ENCODE measurements at regions not wholly inside any gene's neighbourhood (a gene's known extent, or its start where the extent isn't known, plus 50 kb on each side); places are given as distances from the start of the nearest gene placed in this dataset.
"Not testable (repeated sequence)": the region's sequence is repeated elsewhere in the genome, so short reads cannot be mapped to it uniquely, and the experiment has no call there.

DNA sequence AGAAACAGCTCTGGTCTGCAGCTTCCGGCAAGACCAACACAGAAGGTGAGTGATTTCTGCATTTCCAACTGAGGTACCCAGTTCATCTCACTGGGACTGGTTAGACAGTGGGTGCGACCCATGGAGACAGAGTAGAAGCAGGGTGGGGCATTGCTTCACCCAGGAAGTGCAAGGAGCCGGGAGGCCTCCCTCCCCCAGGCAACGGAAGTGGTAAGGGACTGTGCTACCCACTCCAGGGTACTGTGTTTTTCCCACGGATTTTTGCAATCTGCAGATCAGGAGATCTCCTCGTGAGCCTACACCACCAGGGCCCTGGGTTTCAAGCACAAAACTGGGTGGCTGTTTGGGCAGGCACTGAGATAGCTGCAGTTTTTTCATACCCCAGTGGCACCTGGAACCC lies 929.9 kb downstream of the SLITRK1 start:
- ATAC-seq; H4K20me1 ChIP-seq (ENCODE audit: control insufficient read depth, insufficient read depth); intact Hi-C loops (cut with micrococcal nuclease; ENCODE audit: unreplicated experiment); SMC1A ChIA-PET (ENCODE audit: uncharacterized antibody, unreplicated experiment); H3K9me3 ChIP-seq (replicated peaks; ENCODE audit: control insufficient read depth, insufficient read depth, low read length); H3K36me3 ChIP-seq (ENCODE audit: control insufficient read depth in 2 of 2, insufficient read depth in 2 of 2, low read length in 1 of 2); H3K4me1 ChIP-seq (ENCODE audit: control insufficient read depth, insufficient read depth, low read length); H3K4me2 ChIP-seq (ENCODE audit: control insufficient read depth, insufficient read depth); DNase-seq (ENCODE audit: low read depth, low spot score); POLR2A ChIA-PET; H3K27ac ChIP-seq (ENCODE audit: control insufficient read depth, insufficient read depth); CTCF ChIA-PET; H3K27me3 ChIP-seq (replicated peaks in 1 of 2; ENCODE audit: control insufficient read depth in 2 of 2, insufficient read depth in 2 of 2, low read length in 1 of 2); H3K9ac ChIP-seq (ENCODE audit: control insufficient read depth, insufficient read depth, low read length); FAIRE-seq; H3K79me2 ChIP-seq (ENCODE audit: control insufficient read depth, insufficient read depth, low read length); BruUV-seq (replicated peaks); H3K4me3 ChIP-seq; H2AFZ ChIP-seq (ENCODE audit: control insufficient read depth, low read depth, low read length); in situ Hi-C loops (cut with MboI); RAD21 ChIA-PET (ENCODE audit: unreplicated experiment): not testable (repeated sequence)
- 17% methylated on average over 6 of the region's 6 CpGs for WGBS (ENCODE audit: insufficient coverage, insufficient replicate concordance, low lambda C conversion rate, missing lambda C conversion rate)

GRCh38 chr13:82947683-82948082 lies 934.6 kb downstream of the SLITRK1 start:
- ATAC-seq (no peak), FAIRE-seq (no peak), DNase-seq (ENCODE audit: low read depth, low spot score) (no peak)
- intact Hi-C loops (cut with micrococcal nuclease; ENCODE audit: unreplicated experiment) = no loop called here
- H3K4me2 ChIP-seq (ENCODE audit: control insufficient read depth, insufficient read depth) = no peak overlapping the region
- RAD21 ChIA-PET (ENCODE audit: unreplicated experiment) = no interaction called here
- SMC1A ChIA-PET (ENCODE audit: uncharacterized antibody, unreplicated experiment) = no interaction called here
- no peak overlapping the region for H3K27ac ChIP-seq (ENCODE audit: control insufficient read depth, insufficient read depth)
- no peaks in the 10 kb centered on the region for H3K9me3 ChIP-seq (replicated peaks; ENCODE audit: control insufficient read depth, insufficient read depth, low read length)
- H3K27me3 ChIP-seq (replicated peaks in 1 of 2; ENCODE audit: control insufficient read depth in 2 of 2, insufficient read depth in 2 of 2, low read length in 1 of 2) = no peaks in the 10 kb centered on the region
- H4K20me1 ChIP-seq (ENCODE audit: control insufficient read depth, insufficient read depth) = no peaks in the 10 kb centered on the region
- H3K4me1 ChIP-seq (ENCODE audit: control insufficient read depth, insufficient read depth, low read length) = no peaks in the 10 kb centered on the region
- no peaks in the 10 kb centered on the region for H3K79me2 ChIP-seq (ENCODE audit: control insufficient read depth, insufficient read depth, low read length)
- CTCF ChIA-PET = no interaction called here
- no TSS peak for BruUV-seq (replicated peaks)
- in situ Hi-C loops (cut with MboI) = no loop called here
- TF ChIP-seq ETV6 (conservative IDR thresholded peaks at IDR 0.05 in 1 of 2, IDR thresholded peaks at IDR 0.05 in 1 of 2; ENCODE audit: borderline replicate concordance in 1 of 2, low read depth in 1 of 2) (no peak), MYB (IDR thresholded peaks at IDR 0.05; ENCODE audit: borderline replicate concordance, low read depth, low read length) (no peak), SREBF1 (IDR thresholded peaks at IDR 0.05; ENCODE audit: low read length) (no peak), POLR2AphosphoS2 (IDR thresholded peaks at IDR 0.05; ENCODE audit: low read depth, low read length) (no peak)
- no peak overlapping the region for H3K4me3 ChIP-seq
- no peak overlapping the region for H3K9ac ChIP-seq (ENCODE audit: control insufficient read depth, insufficient read depth, low read length)
- no peaks in the 10 kb centered on the region for H3K36me3 ChIP-seq (ENCODE audit: control insufficient read depth in 2 of 2, insufficient read depth in 2 of 2, low read length in 1 of 2)
- POLR2A ChIA-PET = no interaction called here
- H2AFZ ChIP-seq (ENCODE audit: control insufficient read depth, low read depth, low read length) = no peak overlapping the region

All from GM12878 (cell line).